ENCODE measurements at regions not wholly inside any gene's neighbourhood (a gene's known extent, or its start where the extent isn't known, plus 50 kb on each side); places are given as distances from the start of the nearest gene placed in this dataset.
A peak's percentile ranks its signal among the peaks of the same experiment; 100 is the strongest.

DNA sequence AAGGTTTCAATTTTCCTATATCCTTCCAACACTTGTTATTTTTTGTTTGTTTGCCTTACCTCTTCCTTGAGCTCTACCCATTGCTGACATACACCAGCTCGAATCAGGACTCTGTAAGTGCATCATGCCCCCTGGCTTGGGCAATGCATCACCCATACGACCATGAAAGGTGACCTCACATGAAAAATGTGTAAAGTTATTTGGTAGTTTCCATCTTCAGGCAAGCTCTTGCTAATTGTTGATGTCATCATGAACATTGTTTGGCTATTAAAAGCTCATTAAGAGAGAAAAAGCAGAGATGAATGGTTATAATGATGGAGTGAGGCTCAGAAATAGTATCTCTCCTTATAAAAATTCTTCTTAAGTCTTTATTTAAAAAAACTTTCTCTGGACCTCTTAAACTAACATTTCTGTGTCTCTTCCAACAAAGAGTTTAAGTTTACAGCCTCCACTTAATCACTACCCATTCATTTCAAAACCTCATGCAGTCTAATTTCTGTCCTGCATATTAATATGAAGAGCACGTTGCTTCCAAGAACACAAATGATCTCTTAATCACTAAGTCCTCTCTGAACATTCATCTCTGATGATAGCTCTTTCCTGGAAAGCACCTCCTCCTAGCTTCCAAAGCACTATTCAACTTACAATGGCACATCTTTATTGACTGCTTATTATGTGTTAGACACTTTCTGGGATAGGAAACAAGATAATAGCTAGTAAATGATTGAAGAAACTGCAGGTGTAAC, 236.3 kb downstream of the NFKBIZ start (continued):
- TF ChIP-seq ZNF280D (tag by site-specific recombination; IDR thresholded peaks at IDR 0.05) (no peak), SCRT2 (tag by site-specific recombination; IDR thresholded peaks at IDR 0.05) (no peak), ZNF747 (tag by site-specific recombination; IDR thresholded peaks at IDR 0.05) (no peak), ZNF175 (tag by site-specific recombination; IDR thresholded peaks at IDR 0.05) (no peak), ZNF140 (tag by site-specific recombination; IDR thresholded peaks at IDR 0.05) (no peak), ZNF221 (tag by site-specific recombination; IDR thresholded peaks at IDR 0.05; ENCODE audit: borderline replicate concordance) (no peak), ZNF704 (tag by site-specific recombination; IDR thresholded peaks at IDR 0.05) (no peak), ZNF155 (tag by site-specific recombination; IDR thresholded peaks at IDR 0.05) (no peak), HIC1 (tag by site-specific recombination; IDR thresholded peaks at IDR 0.05) (peak; percentile 83), ZNF830 (tag by site-specific recombination; IDR thresholded peaks at IDR 0.05; ENCODE audit: low read depth) (no peak), ZNF335 (tag by site-specific recombination; conservative IDR thresholded peaks at IDR 0.05) (no peak), ZNF768 (tag by site-specific recombination; IDR thresholded peaks at IDR 0.05) (no peak), ZNF518A (tag by site-specific recombination; conservative IDR thresholded peaks at IDR 0.05; ENCODE audit: low read depth) (no peak), ZNF76 (tag by site-specific recombination; IDR thresholded peaks at IDR 0.05; ENCODE audit: borderline replicate concordance, low read depth) (no peak), ZNF426 (tag by site-specific recombination; IDR thresholded peaks at IDR 0.05) (no peak), ZNF843 (tag by site-specific recombination; IDR thresholded peaks at IDR 0.05) (no peak), ZFHX2 (tag by site-specific recombination; conservative IDR thresholded peaks at IDR 0.05) (no peak), SP3 (tag by site-specific recombination; IDR thresholded peaks at IDR 0.05) (no peak), ZNF223 (tag by site-specific recombination; IDR thresholded peaks at IDR 0.05) (no peak)
- TF ChIP-seq, protein P1, sequence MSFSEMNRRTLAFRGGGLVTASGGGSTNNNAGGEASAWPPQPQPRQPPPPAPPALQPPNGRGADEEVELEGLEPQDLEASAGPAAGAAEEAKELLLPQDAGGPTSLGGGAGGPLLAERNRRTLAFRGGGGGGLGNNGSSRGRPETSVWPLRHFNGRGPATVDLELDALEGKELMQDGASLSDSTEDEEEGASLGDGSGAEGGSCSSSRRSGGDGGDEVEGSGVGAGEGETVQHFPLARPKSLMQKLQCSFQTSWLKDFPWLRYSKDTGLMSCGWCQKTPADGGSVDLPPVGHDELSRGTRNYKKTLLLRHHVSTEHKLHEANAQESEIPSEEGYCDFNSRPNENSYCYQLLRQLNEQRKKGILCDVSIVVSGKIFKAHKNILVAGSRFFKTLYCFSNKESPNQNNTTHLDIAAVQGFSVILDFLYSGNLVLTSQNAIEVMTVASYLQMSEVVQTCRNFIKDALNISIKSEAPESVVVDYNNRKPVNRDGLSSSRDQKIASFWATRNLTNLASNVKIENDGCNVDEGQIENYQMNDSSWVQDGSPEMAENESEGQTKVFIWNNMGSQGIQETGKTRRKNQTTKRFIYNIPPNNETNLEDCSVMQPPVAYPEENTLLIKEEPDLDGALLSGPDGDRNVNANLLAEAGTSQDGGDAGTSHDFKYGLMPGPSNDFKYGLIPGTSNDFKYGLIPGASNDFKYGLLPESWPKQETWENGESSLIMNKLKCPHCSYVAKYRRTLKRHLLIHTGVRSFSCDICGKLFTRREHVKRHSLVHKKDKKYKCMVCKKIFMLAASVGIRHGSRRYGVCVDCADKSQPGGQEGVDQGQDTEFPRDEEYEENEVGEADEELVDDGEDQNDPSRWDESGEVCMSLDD (tag by site-specific recombination; IDR thresholded peaks at IDR 0.05), result no peak
- TF ChIP-seq, protein P2, sequence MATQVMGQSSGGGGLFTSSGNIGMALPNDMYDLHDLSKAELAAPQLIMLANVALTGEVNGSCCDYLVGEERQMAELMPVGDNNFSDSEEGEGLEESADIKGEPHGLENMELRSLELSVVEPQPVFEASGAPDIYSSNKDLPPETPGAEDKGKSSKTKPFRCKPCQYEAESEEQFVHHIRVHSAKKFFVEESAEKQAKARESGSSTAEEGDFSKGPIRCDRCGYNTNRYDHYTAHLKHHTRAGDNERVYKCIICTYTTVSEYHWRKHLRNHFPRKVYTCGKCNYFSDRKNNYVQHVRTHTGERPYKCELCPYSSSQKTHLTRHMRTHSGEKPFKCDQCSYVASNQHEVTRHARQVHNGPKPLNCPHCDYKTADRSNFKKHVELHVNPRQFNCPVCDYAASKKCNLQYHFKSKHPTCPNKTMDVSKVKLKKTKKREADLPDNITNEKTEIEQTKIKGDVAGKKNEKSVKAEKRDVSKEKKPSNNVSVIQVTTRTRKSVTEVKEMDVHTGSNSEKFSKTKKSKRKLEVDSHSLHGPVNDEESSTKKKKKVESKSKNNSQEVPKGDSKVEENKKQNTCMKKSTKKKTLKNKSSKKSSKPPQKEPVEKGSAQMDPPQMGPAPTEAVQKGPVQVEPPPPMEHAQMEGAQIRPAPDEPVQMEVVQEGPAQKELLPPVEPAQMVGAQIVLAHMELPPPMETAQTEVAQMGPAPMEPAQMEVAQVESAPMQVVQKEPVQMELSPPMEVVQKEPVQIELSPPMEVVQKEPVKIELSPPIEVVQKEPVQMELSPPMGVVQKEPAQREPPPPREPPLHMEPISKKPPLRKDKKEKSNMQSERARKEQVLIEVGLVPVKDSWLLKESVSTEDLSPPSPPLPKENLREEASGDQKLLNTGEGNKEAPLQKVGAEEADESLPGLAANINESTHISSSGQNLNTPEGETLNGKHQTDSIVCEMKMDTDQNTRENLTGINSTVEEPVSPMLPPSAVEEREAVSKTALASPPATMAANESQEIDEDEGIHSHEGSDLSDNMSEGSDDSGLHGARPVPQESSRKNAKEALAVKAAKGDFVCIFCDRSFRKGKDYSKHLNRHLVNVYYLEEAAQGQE (tag by site-specific recombination; IDR thresholded peaks at IDR 0.05), result no peak

Measured in HEK293 (cell line).